GM19455 (cell line): ENCODE measurements at regions not wholly inside any gene's neighbourhood (a gene's known extent, or its start where the extent isn't known, plus 50 kb on each side); places are given as distances from the start of the nearest gene placed in this dataset.
"Not testable (repeated sequence)": the region's sequence is repeated elsewhere in the genome, so short reads cannot be mapped to it uniquely, and the experiment has no call there.

Experiments
- ATAC-seq: cut with Tn5 transposase; IDR thresholded peaks from one replicate; pipeline ENCODE4 v1.9.1; 2021; ENCODE audit not compliant: unreplicated experiment

DNA sequence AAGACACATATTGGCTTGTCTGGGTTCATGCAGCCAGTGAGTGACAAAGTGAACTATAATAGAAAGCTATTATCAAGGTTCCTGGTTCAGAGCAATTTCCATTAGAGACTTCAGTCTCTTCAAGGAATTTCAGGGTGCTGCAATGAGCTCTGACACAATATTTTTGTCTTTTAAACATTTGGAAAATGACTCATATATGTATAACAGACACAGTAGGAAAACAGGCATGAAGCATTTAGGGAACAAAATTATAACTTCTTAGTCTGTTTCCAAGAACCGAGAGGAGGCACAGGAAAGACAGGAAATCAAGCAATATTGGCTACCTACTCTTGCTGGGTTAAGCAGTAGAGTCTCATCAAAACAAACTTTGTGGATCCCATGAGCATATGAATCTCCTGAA lies 170.4 kb downstream of the PTPRC start:
- ATAC-seq = no peak

DNA sequence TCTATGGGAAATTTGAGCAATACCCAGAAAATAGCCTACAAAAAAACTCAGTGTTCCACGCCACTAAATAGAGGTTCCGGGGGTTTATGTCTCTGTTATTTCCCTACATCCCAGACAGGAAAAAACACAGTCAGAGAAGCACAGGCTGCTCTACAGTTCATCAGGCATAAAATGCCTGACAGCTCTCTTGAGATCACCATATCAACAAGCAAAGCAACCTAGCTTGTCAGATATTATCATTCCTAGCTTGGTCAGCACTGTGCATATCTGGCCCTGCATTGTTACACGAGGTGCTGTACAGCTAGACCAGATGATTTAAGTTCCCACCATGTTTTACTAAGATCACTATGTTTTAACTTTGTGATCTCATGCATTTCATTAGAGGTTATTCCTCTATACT lies 172.6 kb downstream of the PTPRC start:
- no peak for ATAC-seq

DNA sequence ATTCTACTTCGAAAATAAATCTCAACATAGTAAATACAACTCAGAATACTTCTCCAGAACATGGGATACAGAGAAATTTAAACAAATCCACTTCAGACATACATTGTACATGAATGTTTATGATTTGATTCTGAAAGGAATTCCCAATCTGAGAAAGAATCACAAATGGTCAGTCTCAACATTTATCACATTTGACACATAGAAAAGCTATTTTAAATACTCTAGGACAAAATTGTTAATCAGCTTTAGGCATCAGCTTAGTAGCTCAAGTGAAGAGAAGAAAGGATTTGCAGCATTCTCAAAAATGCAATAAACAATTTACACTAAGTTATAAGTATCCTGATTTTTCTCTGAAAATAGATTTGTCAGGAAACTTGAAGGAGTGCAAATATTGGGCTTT lies 184.8 kb downstream of the PTPRC start:
- no peak for ATAC-seq

DNA sequence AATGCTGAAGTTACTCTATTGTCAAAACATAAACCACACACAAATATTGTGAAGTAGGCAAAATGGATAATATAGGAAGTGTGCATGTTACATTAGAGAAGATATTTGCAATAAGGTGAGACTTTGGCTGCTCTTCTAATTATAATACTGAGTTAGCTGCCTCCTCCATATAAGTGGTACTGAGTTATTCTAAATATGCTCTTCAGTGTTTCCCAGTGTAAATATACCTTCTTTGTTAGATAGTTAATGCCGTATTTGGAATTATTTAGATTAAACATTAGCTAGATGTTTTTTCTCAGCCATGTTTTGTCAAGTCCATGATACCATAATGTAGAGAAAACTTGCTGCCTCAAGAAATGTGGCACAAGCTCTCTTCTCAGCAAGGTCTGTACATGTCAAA lies 186.4 kb downstream of the PTPRC start:
- ATAC-seq = no peak

DNA sequence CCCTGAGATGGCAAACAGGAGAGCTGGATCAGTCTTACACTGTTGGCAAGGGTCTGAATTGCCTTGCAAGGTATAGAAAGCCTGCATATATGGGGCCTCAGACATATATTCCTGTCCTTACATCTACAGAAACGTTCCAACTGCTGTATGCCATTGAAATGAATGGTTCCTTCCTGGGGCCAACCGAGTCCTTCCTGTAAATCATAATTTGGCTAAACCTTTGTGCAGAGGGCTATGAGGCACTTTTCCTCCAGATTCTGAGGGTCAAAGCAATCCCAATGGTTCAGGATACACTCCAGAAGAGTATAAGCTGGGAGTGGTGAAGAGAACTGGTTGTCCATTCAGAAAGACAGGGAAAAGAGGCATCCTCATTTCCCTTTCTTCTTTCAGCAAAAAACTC lies 190.5 kb downstream of the PTPRC start:
- no peak for ATAC-seq

DNA sequence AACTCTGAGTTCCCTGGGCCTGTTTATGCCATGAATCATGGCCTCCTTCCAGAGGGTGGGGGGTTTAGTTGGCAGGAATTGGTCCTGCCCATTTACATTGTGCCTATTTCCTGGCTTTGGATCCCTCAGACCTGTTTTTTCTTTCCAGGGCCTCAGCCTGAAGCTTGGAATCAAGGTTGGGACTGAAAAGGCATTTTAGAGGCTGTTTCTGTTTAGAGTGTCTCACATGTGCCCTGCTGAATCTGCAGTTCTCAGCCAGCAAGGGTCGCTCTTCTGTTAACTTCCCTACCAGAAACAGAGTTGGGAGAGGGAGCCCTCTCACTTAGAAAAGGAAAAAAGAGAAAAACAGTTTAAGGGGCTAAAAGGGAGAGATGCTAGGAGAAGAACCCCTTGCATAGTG lies 191.1 kb downstream of the PTPRC start:
- no peak for ATAC-seq

DNA sequence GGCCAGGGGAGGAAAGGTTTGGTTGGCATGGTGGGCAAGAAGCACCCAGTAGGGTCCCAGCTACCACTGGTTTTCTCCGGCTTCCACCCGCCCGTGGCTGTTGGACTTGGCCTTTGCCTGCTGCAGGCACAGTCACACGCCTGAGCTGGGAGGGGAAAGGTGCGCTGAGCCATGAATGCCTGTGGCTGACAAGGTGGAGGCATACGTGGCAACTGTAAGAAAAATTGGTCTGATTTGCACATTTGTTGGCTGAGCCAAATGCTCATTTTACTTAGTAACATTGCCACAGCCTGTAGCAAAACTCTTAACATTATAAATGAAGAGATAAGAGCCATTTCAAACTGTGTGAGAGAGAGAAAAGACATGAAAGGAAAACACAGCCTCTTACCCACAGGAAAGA lies 191.6 kb downstream of the PTPRC start:
- ATAC-seq = no peak

DNA sequence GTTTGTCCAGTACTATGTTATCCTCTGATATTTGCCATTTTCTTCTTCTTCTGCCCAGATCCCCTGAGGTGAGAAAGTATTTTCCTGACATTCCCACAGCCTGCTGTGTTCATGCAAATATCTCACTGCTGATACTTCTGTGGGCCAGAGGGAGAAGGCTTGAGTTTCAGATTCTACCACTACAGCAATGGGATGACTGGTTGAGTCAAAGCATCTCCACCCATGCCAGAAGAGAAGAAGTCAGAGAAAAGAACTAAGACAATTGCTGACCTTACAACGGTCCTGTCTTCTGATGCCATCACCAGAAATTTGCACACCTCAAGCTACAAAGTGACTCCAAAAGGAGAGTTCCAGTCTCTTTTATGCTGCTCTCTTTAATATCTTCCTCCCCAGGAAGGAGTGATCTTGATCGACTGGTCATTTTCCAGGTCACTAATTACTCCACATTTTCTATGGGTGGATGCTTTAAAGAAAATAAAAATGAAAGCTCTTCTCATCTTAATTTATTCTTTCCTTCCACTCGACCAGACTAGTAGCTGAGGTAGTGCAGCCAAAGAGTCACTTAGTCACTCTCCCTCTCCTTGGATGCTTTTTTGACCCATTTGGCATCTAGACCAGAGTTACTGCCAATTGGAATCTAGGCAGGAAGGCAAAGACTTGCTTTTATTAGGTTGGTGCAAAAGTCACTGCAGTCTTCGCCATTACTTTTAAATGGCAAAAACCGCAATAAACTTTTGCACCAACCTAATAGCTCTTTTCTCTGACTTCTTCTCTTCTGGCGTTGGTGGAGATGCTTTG lies 195.1 kb downstream of the PTPRC start:
- no peak for ATAC-seq

DNA sequence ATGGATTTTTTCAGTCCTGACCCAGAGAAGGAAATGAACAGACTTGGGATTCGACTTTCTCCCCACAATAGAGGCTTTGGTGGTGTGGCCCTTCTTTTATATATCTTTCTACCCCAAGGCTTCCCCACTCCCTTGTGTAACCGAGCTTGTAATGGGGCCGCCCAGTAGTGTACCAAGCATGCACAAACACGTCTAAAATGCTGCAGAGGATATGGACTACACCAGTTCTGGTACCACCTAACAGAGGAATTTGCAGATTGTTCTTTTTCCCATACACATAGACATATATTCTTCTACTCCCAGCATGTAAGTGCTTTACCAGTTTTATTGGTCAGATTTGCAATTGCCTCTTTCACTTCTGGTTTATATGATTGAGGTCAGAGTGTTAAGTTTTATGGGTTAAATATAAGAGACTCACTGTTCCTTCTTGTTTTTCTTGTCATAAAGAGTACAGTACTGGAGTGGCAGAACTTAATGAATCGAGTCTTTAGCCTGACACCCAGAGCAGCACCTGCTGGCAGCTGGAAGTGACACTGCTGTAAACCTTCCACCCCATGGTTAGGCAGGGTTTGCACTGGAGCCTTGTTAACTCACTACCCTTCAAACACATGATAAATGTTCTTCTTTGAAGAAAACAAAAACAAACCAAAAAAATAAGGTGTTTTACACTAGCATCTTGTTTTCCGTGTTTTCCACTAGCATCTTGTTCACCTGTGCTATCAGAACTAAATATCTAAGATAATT lies 198.6 kb downstream of the PTPRC start:
- ATAC-seq = no peak

DNA sequence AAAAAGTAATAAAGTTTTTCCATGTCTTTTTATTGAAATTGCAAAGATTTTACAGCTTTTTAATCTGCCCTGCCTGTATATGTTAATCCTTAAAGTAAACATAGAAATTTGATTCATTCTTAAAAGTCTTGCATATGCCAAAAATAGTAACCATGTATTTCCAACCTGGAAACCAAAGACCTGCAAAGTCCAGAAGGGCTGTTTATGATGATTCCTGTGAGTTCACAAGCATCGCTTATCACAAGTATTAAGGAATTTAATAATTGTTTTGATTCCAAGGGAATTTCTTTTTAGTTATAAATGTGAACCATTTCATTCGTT lies 199.1 kb downstream of the PTPRC start:
- ATAC-seq = no peak

DNA sequence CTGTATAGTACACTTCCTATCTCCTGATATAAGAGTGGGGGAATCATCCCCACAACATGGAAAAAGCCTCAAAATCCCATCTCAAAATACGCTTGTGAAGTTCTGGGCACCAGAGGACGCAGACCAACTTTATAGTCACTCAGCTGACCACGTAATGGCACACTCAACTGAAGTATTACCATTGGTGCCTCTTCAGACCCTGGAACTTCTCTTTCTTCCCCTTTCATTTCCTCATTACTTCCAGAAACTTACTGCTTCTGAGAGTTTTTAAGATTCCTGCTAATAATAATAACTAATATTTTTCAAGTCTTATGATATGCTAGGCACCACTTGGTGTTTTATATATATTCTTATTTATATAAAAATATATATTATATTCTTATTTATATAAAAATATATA lies 202.6 kb downstream of the PTPRC start:
- ATAC-seq = no peak

DNA sequence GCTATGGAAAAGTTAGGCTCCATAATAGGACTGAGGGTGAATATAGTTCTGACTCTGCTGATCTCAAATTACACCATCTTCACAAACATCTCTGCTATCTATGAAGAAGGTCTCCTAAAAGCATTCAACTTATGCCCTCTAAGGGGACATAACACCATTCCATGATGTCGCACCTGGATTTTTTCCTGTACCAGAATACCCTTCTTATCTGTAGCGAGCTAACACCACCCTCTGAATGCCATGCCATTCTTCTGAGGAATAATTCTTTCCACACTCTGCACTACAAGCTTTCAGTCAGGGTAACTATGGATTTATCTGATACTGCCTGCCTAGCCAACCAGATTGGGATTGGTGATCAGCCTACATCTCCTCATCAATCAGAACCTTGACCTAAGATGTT lies 203.8 kb downstream of the PTPRC start:
- no peak for ATAC-seq

DNA sequence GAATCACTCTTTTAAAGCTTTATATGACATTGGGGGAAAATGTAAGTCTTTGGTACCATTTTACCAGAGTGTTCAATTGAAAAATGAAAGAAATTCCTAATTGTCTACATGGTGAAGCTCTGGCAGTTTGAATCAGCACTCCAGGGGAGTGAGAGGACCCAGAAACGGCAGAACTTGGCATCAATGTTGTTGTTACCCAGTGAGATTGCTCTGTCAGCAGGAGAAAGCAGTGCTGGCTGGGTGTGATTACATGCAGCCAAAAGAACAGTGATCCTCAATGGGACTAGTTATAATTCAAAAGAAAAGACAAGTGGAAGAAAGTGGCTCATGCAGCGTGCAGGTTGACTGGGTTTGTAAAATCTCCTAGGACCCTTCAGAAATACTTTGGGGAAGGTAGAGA lies 206.4 kb downstream of the PTPRC start:
- ATAC-seq = no peak

DNA sequence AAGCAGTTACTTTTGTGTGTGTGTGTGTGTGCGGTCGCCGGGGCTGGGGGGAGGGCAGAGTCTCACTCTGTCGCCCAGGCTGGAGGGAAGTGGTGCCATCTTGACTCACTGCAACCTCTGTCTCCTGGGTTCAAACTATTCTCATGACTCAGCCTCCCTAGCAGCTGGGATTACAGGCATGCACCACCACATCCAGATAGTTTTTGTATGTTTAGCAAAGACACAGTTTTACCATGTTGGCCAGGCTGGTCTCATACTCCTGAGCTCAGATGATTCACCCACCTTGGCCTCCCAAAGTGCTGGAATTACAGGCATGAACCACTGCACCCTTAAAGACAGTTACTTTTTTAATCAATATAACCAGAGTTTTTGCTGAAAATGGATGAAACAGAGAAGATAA lies 207.0 kb downstream of the PTPRC start:
- ATAC-seq = no peak

DNA sequence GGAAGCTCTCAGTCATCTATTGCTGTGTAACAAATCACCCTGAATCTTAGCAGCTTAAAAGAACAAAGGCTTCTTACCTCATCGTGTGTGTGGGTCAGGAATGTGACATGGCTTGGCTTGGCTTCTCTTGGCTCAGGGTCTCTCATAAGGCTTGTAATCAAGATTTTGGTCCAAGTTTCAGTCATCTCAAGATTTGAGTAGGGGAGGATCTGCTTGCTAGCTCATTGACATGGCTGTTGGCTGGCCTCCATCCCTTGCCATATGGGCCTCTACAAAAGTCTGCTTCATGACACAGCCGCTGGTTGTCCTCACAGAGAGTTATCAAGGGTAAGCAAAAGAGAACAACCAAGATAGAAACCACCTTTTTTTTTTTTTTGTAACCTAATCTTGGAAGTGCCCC lies 207.7 kb downstream of the PTPRC start:
- no peak for ATAC-seq

DNA sequence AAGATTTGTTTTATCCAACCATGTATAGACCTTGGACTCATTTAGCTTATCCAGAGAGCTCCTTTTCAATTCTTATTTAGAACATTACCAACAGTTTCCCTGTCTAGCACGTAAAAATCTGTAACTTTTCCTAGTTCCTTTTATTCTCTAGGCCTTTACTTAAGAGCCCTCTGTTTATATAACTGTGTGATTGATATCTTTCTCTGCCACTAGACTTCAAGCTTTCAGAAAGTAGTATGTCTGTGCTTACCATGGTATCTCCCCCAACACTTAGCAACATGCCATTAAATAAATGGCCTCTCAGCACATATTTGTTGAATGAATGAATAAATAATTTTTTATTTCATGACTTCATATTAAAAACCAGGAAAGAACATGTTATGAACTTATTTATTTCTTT lies 209.4 kb downstream of the PTPRC start:
- no peak for ATAC-seq

DNA sequence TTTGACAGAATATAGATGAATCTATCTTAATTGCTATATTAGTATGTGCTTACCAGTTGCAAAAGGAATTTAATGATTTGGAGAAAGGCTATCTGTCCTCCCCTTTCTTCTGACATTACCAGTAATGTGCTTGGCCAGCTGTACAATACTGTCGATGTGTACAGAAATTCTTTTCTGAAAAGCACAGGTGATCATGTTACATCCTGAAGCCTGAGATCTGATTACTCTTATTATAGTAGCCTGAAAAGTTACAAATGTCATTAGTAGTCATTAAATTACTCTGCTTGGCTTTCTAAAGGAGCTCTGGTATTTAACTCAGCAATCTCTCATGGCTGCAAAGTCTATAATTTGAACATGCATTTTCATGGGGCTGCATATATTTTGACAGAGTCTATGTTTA lies 209.8 kb downstream of the PTPRC start:
- ATAC-seq = no peak

DNA sequence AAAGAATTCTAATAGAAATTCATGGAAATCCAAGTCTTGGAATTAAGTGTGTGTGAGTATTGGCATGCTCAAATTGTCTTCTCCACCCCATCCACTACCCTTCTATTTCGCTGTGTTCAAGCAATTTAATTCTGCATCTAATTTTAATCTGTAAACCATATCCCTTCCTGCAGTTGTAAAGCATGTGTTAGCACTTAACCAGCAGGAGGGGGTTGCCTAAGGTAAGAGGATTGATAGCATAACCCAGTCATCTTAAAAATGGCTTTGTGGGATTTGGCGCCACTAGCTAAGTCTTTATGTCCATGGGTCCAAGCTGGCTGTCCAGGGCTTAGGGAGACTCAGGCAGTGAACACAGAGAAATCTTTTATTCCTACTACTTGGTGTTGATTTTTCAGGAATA lies 210.3 kb downstream of the PTPRC start:
- no peak for ATAC-seq

DNA sequence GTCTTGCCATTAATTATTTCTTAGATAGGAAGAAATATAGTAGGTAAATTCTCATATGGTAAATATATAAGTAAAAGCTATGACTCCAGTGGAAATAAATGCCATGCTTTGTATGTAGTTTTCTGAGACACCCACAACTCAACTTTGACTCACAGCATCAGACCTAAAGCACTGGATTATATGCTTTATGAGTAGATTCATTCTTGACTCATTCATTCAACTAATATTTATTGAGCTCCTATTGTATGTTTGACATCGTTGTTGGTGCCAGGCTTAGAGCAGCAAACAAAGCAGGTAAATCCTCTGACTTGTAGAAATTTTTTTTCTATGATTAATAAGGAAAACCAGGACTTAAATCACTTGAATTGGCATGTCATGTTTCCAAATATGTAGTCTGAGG lies 211.4 kb downstream of the PTPRC start:
- no peak for ATAC-seq

DNA sequence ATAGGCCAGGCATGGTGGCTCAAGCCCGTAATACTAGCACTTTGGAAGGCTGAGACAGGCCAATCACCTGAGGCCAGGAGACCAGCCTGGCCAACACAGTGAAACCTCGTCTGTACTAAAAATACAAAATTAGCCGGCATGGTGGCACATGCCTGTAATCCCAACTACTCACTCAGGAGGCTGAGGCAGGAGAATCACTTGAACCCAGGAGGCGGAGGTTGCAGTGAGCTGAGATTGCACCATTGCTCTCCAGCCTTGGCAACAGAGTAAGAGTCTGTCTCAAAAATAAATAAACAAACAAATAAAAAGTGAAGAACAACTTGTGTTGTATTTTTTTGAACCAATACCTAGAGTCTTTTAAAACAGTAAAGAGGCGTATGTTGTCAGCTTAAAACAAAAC lies 212.1 kb downstream of the PTPRC start:
- not testable (repeated sequence) for ATAC-seq

DNA sequence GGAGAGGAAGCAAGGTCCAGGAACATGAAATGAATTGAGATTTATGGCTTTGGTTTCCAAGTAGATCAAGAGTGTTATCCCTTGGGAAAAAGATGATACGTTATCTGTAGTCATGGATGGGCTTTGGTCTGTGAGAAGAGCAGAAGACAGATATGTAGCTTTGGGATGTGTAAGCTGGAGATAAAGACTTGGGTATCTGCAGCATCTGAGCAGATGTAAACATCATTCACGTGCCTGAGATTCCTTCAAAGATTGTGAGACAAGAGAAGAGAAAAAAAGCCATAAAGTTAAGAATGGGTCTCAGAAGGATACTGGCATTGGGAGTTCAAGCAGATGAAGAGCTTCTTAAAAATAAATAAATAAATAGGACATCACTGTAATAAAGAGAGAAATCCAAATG lies 217.8 kb downstream of the PTPRC start:
- no peak for ATAC-seq

DNA sequence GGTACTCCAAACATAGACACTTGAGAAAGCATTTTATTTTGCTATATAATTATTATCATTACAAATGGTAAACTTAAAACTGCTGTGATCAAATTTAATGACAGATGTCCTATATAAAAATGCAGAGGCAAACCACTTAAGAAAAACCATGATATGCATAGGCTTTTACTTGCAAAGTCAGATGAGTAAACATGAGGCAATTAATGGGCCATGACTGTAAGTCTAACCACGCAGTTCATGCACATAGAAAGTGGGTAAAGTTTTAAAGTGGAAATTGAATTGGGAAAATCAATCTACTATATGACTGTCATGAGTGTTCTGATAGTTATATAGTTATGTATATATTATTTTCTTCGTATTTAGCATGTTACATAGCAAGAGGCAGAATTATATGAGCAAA lies 219.2 kb downstream of the PTPRC start:
- no peak for ATAC-seq

DNA sequence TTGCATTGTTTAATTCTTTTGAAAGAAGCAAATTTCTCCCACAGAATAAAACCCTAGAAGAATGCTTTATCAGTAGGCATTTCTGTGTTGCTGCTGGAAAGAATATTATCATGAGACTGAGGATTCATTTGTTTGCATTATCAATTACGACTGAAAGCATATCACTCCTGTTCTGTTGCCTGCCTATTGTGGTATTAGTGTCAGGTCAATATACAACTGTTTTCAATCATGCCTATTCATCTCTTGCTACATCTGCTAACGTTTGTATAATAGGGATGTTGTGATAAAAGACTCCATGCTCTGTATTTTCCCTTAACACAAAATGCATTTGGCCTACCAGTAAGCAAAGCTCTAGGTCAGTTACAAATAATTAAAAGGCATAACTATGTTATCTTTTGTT lies 221.5 kb downstream of the PTPRC start:
- ATAC-seq = no peak
